ENCODE measurements at regions not wholly inside any gene's neighbourhood (a gene's known extent, or its start where the extent isn't known, plus 50 kb on each side); places are given as distances from the start of the nearest gene placed in this dataset.

DNA sequence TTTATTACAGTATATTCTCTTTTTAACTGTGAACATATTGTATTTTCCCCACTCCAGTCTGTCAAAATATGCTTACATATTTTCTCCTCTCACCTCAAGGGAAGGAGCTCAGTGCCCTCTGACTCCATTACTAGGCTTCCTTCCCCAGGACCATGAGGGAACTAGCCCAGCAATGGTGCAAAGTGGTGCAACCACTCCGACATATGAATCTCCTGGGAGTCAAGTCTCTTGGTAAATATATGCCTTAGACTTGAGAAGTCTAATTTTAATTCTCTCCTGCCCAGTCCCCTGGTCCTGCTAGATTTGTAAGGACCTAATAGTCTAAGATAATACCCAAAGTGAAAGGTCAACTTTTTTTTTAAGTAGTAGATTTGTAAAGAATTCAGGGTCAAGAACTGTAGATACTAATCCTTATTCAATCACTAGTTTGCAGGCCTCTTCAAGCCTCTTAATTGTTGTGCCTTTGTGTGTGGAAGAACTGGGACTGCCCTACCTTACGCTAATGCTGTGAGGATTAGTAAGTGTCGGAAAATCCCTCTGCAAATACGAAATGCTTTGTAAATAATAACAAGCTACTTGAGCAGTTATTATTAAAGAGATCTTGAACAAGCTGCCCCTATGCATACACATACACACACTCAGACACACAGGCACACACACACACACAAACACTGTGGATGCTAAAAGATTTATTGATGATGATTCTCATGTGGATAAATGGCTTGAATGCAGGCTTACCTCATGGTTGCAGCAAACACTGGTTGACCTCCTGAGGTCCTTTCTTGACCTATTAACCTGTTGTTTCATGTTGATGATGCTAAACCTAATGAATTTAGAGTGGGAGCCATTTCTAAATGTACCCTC lies 251.2 kb upstream of the PARD3B start:
- Histone ChIP-seq H3K9me2 (replicated peaks; ENCODE audit: insufficient read depth, low read length) (no peaks in the 10 kb centered on the region), H2AFZ (ENCODE audit: low read length) (no peak overlapping the region), H3F3A (ENCODE audit: insufficient read depth, low read length) (no peaks in the 10 kb centered on the region), H3K4me2 (ENCODE audit: low read depth, low read length) (no peak overlapping the region), H3K36me3 (replicated peaks; ENCODE audit: insufficient read depth, low read length) (no peaks in the 10 kb centered on the region), H3K4me1 (ENCODE audit: low read length) (0 out of 2 replicates have a peak, but pooled peaks cover 1% of the 10 kb centered on the region), H3K4me3 (ENCODE audit: low read length) (no peak overlapping the region), H4K20me1 (ENCODE audit: insufficient read depth, low read length) (no peaks in the 10 kb centered on the region), H3K9me3 (replicated peaks; ENCODE audit: insufficient read depth, low read length) (no peaks in the 10 kb centered on the region), H3K79me2 (ENCODE audit: low read length) (no peaks in the 10 kb centered on the region), H3K27ac (ENCODE audit: low read length) (no peak overlapping the region), H3K27me3 (replicated peaks; ENCODE audit: insufficient read depth, low read length) (no peaks in the 10 kb centered on the region), H3K9ac (ENCODE audit: low read length) (no peak overlapping the region)
- no peak for DNase-seq
- TF ChIP-seq EZH2 (optimal IDR thresholded peaks at IDR 0.05; ENCODE audit: low read depth, low read length) (no peak), EZH2phosphoT487 (IDR thresholded peaks at IDR 0.05; ENCODE audit: low read length) (no peak)
- TF ChIP-seq, protein P1, sequence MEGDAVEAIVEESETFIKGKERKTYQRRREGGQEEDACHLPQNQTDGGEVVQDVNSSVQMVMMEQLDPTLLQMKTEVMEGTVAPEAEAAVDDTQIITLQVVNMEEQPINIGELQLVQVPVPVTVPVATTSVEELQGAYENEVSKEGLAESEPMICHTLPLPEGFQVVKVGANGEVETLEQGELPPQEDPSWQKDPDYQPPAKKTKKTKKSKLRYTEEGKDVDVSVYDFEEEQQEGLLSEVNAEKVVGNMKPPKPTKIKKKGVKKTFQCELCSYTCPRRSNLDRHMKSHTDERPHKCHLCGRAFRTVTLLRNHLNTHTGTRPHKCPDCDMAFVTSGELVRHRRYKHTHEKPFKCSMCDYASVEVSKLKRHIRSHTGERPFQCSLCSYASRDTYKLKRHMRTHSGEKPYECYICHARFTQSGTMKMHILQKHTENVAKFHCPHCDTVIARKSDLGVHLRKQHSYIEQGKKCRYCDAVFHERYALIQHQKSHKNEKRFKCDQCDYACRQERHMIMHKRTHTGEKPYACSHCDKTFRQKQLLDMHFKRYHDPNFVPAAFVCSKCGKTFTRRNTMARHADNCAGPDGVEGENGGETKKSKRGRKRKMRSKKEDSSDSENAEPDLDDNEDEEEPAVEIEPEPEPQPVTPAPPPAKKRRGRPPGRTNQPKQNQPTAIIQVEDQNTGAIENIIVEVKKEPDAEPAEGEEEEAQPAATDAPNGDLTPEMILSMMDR (IDR thresholded peaks at IDR 0.05; ENCODE audit: low read length): no peak

DNA sequence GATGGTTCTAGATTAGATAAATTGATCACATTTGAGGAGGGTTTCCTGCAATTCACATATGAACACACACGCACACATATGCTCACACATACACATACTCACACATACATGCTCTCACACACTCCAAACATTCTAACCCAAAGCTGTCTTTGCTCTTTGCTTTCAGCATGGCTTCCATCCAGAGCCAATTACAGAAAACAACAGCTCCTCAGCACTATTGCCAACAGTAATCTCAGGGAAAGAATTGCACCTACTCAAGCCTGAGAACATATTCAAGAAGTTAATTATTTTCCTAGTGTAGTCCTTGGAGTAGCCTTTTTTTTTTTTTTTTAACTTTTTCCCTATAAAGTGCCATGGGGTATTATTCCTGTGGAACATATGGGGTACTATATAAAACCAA lies 246.9 kb upstream of the PARD3B start:
- H3K9me3 ChIP-seq (replicated peaks; ENCODE audit: insufficient read depth, low read length): no peaks in the 10 kb centered on the region
- TF ChIP-seq, protein P1 (IDR thresholded peaks at IDR 0.05; ENCODE audit: low read length): no peak
- TF ChIP-seq EZH2phosphoT487 (IDR thresholded peaks at IDR 0.05; ENCODE audit: low read length) (no peak), EZH2 (optimal IDR thresholded peaks at IDR 0.05; ENCODE audit: low read depth, low read length) (no peak)
- H3K27ac ChIP-seq (ENCODE audit: low read length): no peak overlapping the region
- H4K20me1 ChIP-seq (ENCODE audit: insufficient read depth, low read length): no peaks in the 10 kb centered on the region
- H3K79me2 ChIP-seq (ENCODE audit: low read length): no peaks in the 10 kb centered on the region
- H3K9ac ChIP-seq (ENCODE audit: low read length): no peak overlapping the region
- H3K4me3 ChIP-seq (ENCODE audit: low read length): no peak overlapping the region
- no peak overlapping the region for H3K4me2 ChIP-seq (ENCODE audit: low read depth, low read length)
- DNase-seq: no peak
- no peak overlapping the region for H2AFZ ChIP-seq (ENCODE audit: low read length)
- H3K9me2 ChIP-seq (replicated peaks; ENCODE audit: insufficient read depth, low read length): no peaks in the 10 kb centered on the region
- no peaks in the 10 kb centered on the region for H3K36me3 ChIP-seq (replicated peaks; ENCODE audit: insufficient read depth, low read length)
- H3K27me3 ChIP-seq (replicated peaks; ENCODE audit: insufficient read depth, low read length): no peaks in the 10 kb centered on the region
- no peaks in the 10 kb centered on the region for H3K4me1 ChIP-seq (ENCODE audit: low read length)
- H3F3A ChIP-seq (ENCODE audit: insufficient read depth, low read length): no peaks in the 10 kb centered on the region

DNA sequence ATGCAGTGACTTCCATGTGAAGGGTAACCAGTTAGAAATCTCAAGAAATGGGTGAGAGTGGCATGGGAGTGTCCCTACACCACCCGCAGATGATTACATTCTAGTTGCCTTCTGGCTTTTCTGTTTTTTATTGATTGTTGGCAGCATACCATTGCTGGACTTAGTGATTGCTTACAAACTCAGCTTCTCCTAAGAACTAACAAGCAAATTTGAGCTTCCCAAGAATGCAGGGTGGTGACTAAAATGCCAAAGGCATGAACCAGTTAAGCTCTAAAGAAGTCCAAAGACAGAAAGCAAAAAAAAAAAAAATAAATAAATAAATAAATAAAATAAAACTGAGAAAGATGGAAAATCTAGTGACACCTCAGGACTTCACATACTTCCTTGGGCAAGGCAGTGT lies 245.5 kb upstream of the PARD3B start:
- Histone ChIP-seq H3K4me3 (ENCODE audit: low read length) (no peak overlapping the region), H4K20me1 (ENCODE audit: insufficient read depth, low read length) (no peaks in the 10 kb centered on the region), H3K79me2 (ENCODE audit: low read length) (no peaks in the 10 kb centered on the region), H2AFZ (ENCODE audit: low read length) (no peak overlapping the region), H3K4me1 (ENCODE audit: low read length) (no peaks in the 10 kb centered on the region), H3K4me2 (ENCODE audit: low read depth, low read length) (no peak overlapping the region), H3F3A (ENCODE audit: insufficient read depth, low read length) (no peaks in the 10 kb centered on the region), H3K9ac (ENCODE audit: low read length) (no peak overlapping the region), H3K9me2 (replicated peaks; ENCODE audit: insufficient read depth, low read length) (no peaks in the 10 kb centered on the region), H3K27ac (ENCODE audit: low read length) (no peak overlapping the region), H3K36me3 (replicated peaks; ENCODE audit: insufficient read depth, low read length) (no peaks in the 10 kb centered on the region), H3K27me3 (replicated peaks; ENCODE audit: insufficient read depth, low read length) (no peaks in the 10 kb centered on the region), H3K9me3 (replicated peaks; ENCODE audit: insufficient read depth, low read length) (no peaks in the 10 kb centered on the region)
- no peak for DNase-seq
- TF ChIP-seq, protein P1 (IDR thresholded peaks at IDR 0.05; ENCODE audit: low read length): no peak
- TF ChIP-seq EZH2phosphoT487 (IDR thresholded peaks at IDR 0.05; ENCODE audit: low read length) (no peak), EZH2 (optimal IDR thresholded peaks at IDR 0.05; ENCODE audit: low read depth, low read length) (no peak)
